ENCODE measurements at regions not wholly inside any gene's neighbourhood (a gene's known extent, or its start where the extent isn't known, plus 50 kb on each side); places are given as distances from the start of the nearest gene placed in this dataset.
"Not testable (repeated sequence)": the region's sequence is repeated elsewhere in the genome, so short reads cannot be mapped to it uniquely, and the experiment has no call there.

- no peak for DNase-seq
Observed at GRCh38 chr2:210730672-210731071, 174.3 kb downstream of the CPS1 start.

- not testable (repeated sequence) for DNase-seq
Observed at GRCh38 chr2:210746826-210747225, 190.4 kb downstream of the CPS1 start.

- no peak for DNase-seq
Observed at GRCh38 chr2:210752532-210752931, 196.1 kb downstream of the CPS1 start.

GRCh38 chr2:210753386-210753785, 197.0 kb downstream of the CPS1 start:
- DNase-seq, result no peak

GRCh38 chr2:210756855-210757254, 200.5 kb downstream of the CPS1 start:
- DNase-seq, result peak in 1 of 51 donors; percentile 11

GRCh38 chr2:210762604-210763588, 206.5 kb downstream of the CPS1 start:
- no peak for DNase-seq

- DNase-seq, result no peak
Observed at GRCh38 chr2:210768329-210768910, 212.0 kb downstream of the CPS1 start.

- no peak for DNase-seq
Observed at GRCh38 chr2:210776756-210777155, 220.4 kb downstream of the CPS1 start.

GRCh38 chr2:210782222-210782621, 225.8 kb downstream of the CPS1 start:
- DNase-seq, result no peak

GRCh38 chr2:210787831-210788230, 231.4 kb downstream of the CPS1 start:
- DNase-seq, result not testable (repeated sequence)

- DNase-seq, result no peak
Observed at GRCh38 chr2:210792000-210792399, 235.6 kb downstream of the CPS1 start.

GRCh38 chr2:210795506-210795905, 239.1 kb downstream of the CPS1 start:
- peak in 3 of 51 donors; percentile 0 to 16 (median 0) for DNase-seq

- DNase-seq, result no peak
Observed at GRCh38 chr2:210798180-210798579, 241.8 kb downstream of the CPS1 start.

- DNase-seq, result no peak
Observed at GRCh38 chr2:210814251-210815025, 258.0 kb downstream of the CPS1 start.

GRCh38 chr2:210816769-210817168, 260.4 kb downstream of the CPS1 start:
- DNase-seq, result no peak

- no peak for DNase-seq
Observed at GRCh38 chr2:210818473-210818872, 262.1 kb downstream of the CPS1 start.

GRCh38 chr2:210833403-210833802, 277.0 kb downstream of the CPS1 start:
- no peak for DNase-seq

- no peak for DNase-seq
Observed at GRCh38 chr2:210839034-210839433, 282.6 kb downstream of the CPS1 start.

- no peak for DNase-seq
Observed at GRCh38 chr2:210839450-210839849, 283.1 kb downstream of the CPS1 start.

GRCh38 chr2:210842896-210843295, 286.5 kb downstream of the CPS1 start:
- no peak for DNase-seq

GRCh38 chr2:210844016-210844415, 287.6 kb downstream of the CPS1 start:
- DNase-seq, result no peak

- DNase-seq, result no peak
Observed at GRCh38 chr2:210859314-210859713, 302.9 kb downstream of the CPS1 start.

Data from hypothalamus (tissue), 51 donors.